ENCODE measurements at regions not wholly inside any gene's neighbourhood (a gene's known extent, or its start where the extent isn't known, plus 50 kb on each side); places are given as distances from the start of the nearest gene placed in this dataset.

DNA sequence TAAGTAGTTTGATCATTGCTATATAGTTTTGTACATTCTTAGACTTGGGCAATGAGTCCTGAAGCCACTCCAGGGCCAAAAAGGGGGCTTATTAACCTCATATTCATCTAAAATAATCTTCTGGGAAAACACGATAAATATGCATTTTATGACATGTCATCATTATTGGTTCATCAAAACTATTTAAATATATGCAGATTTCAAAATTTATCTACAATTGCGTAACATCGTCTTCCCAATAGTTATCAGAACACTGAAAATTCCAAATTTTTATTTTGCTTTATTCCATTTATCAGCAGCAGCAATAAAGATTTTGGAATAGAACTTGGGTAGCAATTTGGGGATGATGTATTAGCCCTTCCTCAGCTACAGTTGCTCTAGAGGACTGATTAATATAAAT lies 550.0 kb downstream of the IQCM start:
- 100% methylated on average over 3 of the region's 3 CpGs for WGBS
- Histone ChIP-seq H3K4me3 (ENCODE audit: low read length) (no peak overlapping the region), H3K36me3 (ENCODE audit: insufficient read depth, low read length) (no peaks in the 10 kb centered on the region), H3K9ac (ENCODE audit: low read depth, low read length) (no peak overlapping the region), H3K4me1 (ENCODE audit: insufficient read depth, low read length) (no peaks in the 10 kb centered on the region), H3K27me3 (ENCODE audit: insufficient read depth, low read length) (no peaks in the 10 kb centered on the region), H3K27ac (ENCODE audit: low read depth, low read length) (no peak overlapping the region), H3K9me3 (ENCODE audit: insufficient read depth, low read depth, low read length) (no peaks in the 10 kb centered on the region)

DNA sequence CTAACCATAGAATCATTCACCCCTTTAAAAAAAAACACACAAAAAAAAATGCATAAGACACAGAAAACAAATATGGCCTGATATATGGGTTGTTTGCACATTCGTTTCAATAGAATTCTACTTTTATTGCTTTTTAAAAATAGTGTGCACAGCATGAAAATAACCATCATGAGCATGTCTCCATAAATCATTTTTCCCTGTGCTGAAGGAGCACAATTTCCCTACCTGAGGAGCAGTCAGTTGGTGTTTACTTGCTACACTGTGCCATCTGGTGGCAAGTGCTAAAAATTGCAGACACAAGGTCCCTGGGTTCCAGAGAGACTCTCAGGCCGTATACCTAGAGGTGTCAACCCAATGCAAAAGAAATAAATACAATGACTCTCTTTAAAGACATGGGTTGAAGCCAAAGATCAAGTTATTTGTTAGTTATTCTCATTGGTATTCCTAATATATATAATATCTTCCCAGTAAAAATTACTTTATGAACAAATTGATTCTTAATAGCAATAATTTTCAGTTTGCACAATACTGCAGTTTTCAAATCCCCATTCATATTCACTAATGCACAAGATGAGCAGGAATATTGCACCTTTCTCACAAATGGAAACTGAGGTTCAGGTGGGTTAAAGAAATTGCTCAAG lies 551.4 kb downstream of the IQCM start:
- Histone ChIP-seq H3K4me1 (ENCODE audit: insufficient read depth, low read length) (no peaks in the 10 kb centered on the region), H3K27ac (ENCODE audit: low read depth, low read length) (no peak overlapping the region)
- 67% methylated on average over 1 of the region's 2 CpGs for WGBS

DNA sequence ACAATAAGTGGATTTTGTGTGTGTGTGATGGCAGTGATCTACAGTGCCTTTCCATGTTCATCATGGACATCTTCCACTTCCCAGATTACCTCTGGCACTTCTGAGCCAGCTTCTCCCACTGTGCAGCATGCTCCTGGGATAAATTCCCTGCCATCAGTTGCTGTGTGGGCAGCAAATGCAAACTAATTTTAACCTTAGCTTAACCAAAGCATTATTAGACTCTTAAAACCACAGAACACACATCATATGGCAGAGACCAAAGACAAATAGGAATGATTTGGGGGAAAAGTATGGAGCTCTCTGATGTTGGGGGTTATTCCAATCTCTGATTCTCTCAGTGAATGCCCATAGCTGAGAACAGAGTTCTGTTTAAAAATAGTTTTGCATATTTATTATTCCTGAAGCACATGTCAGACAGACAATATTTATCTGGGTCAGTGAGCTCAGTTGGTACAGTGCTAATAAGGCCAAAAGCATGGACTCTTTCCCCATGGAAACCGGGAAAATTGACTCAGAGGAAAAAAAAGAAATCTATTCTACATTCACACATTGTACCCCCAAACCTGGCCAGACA lies 567.4 kb downstream of the IQCM start:
- no peaks in the 10 kb centered on the region for H3K4me1 ChIP-seq (ENCODE audit: insufficient read depth, low read length)
- H3K4me3 ChIP-seq (ENCODE audit: low read length) = no peak overlapping the region
- H3K27ac ChIP-seq (ENCODE audit: low read depth, low read length) = no peak overlapping the region
- no peaks in the 10 kb centered on the region for H3K9me3 ChIP-seq (ENCODE audit: insufficient read depth, low read depth, low read length)
- 93% methylated on average over 1 of the region's 1 CpG for WGBS
- no peaks in the 10 kb centered on the region for H3K27me3 ChIP-seq (ENCODE audit: insufficient read depth, low read length)
- no peak overlapping the region for H3K9ac ChIP-seq (ENCODE audit: low read depth, low read length)
- no peaks in the 10 kb centered on the region for H3K36me3 ChIP-seq (ENCODE audit: insufficient read depth, low read length)

More for the DNA sequence above, 551.4 kb downstream of the IQCM start:
- H3K36me3 ChIP-seq (ENCODE audit: insufficient read depth, low read length) = no peaks in the 10 kb centered on the region
- no peak overlapping the region for H3K9ac ChIP-seq (ENCODE audit: low read depth, low read length)
- H3K27me3 ChIP-seq (ENCODE audit: insufficient read depth, low read length) = no peaks in the 10 kb centered on the region
- no peak overlapping the region for H3K4me3 ChIP-seq (ENCODE audit: low read length)
- H3K9me3 ChIP-seq (ENCODE audit: insufficient read depth, low read depth, low read length) = no peaks in the 10 kb centered on the region

DNA sequence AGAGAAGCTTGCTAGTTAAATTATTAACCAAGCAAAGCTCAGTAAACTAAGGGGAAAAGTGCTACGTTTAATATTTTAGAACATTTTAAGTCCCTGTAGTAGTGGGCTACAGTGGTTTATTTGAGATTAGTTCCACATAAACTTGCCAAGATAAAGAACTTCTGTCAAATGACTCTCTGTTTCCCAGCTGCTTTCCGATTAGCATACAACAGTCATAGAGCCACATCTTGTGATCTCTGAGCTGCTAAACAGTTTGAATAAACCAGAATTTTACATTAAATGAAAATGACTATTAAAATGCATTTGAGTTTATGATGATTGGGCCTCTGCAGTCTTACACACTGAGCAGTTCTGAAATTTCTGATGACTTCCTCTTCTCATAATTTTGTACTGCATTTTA lies 568.5 kb downstream of the IQCM start:
- no peaks in the 10 kb centered on the region for H3K36me3 ChIP-seq (ENCODE audit: insufficient read depth, low read length)
- no peak overlapping the region for H3K9ac ChIP-seq (ENCODE audit: low read depth, low read length)
- H3K4me1 ChIP-seq (ENCODE audit: insufficient read depth, low read length) = no peaks in the 10 kb centered on the region
- 92% methylated on average over 2 of the region's 2 CpGs for WGBS
- no peaks in the 10 kb centered on the region for H3K27me3 ChIP-seq (ENCODE audit: insufficient read depth, low read length)
- H3K27ac ChIP-seq (ENCODE audit: low read depth, low read length) = no peak overlapping the region
- H3K4me3 ChIP-seq (ENCODE audit: low read length) = no peak overlapping the region
- H3K9me3 ChIP-seq (ENCODE audit: insufficient read depth, low read depth, low read length) = no peaks in the 10 kb centered on the region

DNA sequence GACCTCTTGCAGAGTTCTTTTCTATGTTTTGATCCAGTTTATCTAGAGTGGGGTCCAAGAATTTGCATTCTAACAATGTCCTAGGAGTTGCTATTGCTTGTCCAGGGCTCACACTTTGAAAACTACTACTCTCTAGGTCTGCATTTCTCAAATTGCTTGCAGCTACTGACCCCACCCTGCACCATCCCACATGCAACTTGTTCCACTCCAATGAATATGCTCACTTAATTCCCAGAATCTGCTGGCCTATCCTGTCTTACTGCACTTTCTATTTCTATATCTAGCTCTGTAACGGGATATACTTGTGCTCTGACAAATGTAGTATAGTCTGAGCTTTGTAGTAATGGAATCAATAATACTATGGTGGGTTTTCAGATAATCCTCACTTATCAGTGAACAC lies 570.3 kb downstream of the IQCM start:
- Histone ChIP-seq H3K4me3 (ENCODE audit: low read length) (no peak overlapping the region), H3K27ac (ENCODE audit: low read depth, low read length) (no peak overlapping the region), H3K27me3 (ENCODE audit: insufficient read depth, low read length) (no peaks in the 10 kb centered on the region), H3K4me1 (ENCODE audit: insufficient read depth, low read length) (no peaks in the 10 kb centered on the region), H3K9ac (ENCODE audit: low read depth, low read length) (no peak overlapping the region), H3K36me3 (ENCODE audit: insufficient read depth, low read length) (no peaks in the 10 kb centered on the region), H3K9me3 (ENCODE audit: insufficient read depth, low read depth, low read length) (no peaks in the 10 kb centered on the region)
- WGBS = 78% methylated on average over 1 of the region's 1 CpG

DNA sequence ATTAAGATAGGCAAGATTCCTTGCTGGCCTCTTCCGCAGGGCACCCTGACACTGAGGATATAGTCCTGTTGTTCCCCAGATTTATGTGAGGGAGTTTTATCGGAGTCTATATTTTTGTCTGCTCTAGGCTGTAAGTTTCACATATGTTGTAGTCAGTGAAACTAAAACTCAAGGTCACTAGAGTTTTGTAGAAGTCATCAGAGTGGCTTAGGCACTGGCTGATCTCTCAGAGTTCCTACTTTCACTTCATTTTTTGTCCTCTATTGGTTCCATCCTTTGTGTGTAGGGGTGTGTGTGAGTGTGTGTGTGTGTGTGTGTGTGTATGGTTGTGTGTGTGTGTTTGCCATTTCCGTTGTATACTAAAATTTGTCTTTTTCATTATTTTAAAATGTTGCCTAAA lies 577.5 kb downstream of the IQCM start:
- Histone ChIP-seq H3K9me3 (ENCODE audit: insufficient read depth, low read depth, low read length) (no peaks in the 10 kb centered on the region), H3K27ac (ENCODE audit: low read depth, low read length) (no peak overlapping the region), H3K4me1 (ENCODE audit: insufficient read depth, low read length) (no peaks in the 10 kb centered on the region), H3K4me3 (ENCODE audit: low read length) (no peak overlapping the region), H3K9ac (ENCODE audit: low read depth, low read length) (no peak overlapping the region), H3K36me3 (ENCODE audit: insufficient read depth, low read length) (no peaks in the 10 kb centered on the region), H3K27me3 (ENCODE audit: insufficient read depth, low read length) (no peaks in the 10 kb centered on the region)
- 84% methylated on average over 3 of the region's 3 CpGs for WGBS

DNA sequence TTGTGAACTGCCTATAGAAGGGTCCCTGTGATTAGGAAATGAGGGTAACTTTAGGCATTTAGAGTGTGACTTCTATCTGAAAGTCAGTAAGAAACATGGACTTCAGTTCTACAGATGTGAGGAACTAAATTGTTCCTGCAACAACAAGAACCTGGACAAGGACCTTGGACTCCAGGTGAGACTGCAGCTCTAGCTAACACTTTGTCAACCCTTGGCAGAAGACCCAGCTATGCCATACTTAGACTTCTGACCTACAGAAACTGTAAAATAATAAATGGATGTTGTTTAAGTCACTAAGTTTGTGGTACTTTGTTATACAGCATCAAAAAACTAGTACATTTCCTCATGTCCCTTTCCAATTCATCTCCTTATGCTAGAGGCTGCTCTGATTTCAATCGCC lies 580.8 kb downstream of the IQCM start:
- 100% methylated on average over 1 of the region's 1 CpG for WGBS
- Histone ChIP-seq H3K27me3 (ENCODE audit: insufficient read depth, low read length) (no peaks in the 10 kb centered on the region), H3K9me3 (ENCODE audit: insufficient read depth, low read depth, low read length) (no peaks in the 10 kb centered on the region), H3K4me1 (ENCODE audit: insufficient read depth, low read length) (no peaks in the 10 kb centered on the region), H3K4me3 (ENCODE audit: low read length) (no peak overlapping the region), H3K27ac (ENCODE audit: low read depth, low read length) (no peak overlapping the region), H3K36me3 (ENCODE audit: insufficient read depth, low read length) (no peaks in the 10 kb centered on the region), H3K9ac (ENCODE audit: low read depth, low read length) (no peak overlapping the region)

DNA sequence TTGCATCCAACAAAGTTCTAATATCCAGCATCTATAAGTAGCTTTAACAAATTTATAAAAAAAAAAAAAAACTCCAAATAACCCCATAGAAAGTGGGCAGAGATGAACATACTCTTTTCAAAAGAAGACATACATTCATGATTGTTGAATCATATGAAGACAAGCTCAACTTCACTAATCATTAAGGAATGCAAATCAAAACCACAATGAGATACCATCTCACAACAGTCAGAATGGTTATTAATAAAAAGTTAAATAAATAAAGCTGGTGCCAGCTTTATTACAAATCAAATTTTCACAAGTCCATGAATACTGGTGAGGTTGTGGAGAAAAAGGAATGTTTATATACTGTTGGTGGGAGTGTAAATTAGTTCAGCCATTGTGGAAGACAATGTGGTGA lies 592.0 kb downstream of the IQCM start:
- Histone ChIP-seq H3K4me1 (ENCODE audit: insufficient read depth, low read length) (no peaks in the 10 kb centered on the region), H3K27ac (ENCODE audit: low read depth, low read length) (no peak overlapping the region), H3K9me3 (ENCODE audit: insufficient read depth, low read depth, low read length) (peaks cover 14% of the 10 kb centered on the region), H3K9ac (ENCODE audit: low read depth, low read length) (no peak overlapping the region), H3K4me3 (ENCODE audit: low read length) (no peak overlapping the region), H3K36me3 (ENCODE audit: insufficient read depth, low read length) (no peaks in the 10 kb centered on the region), H3K27me3 (ENCODE audit: insufficient read depth, low read length) (no peaks in the 10 kb centered on the region)

DNA sequence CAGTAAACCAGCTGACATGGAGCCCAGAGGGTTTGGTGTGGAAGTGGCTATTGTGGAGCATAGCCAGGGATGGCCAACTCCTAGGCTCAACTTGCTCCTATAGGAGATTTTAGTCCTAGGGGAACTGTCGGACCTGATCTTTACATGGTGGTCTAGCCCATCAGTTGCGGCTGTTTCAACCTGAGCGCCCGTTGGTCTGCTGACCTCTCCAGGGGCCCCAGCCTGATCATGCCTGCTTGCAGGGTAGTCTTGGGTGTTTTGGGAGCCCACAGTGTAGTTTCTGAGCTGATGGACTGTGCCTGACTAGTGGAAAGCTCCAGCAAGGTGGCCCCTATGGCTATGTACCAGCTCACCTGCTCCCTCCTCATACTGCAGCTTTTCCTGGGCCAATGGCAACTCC lies 597.0 kb downstream of the IQCM start:
- WGBS = 98% methylated on average over 4 of the region's 4 CpGs
- Histone ChIP-seq H3K9ac (ENCODE audit: low read depth, low read length) (no peak overlapping the region), H3K4me1 (ENCODE audit: insufficient read depth, low read length) (no peaks in the 10 kb centered on the region), H3K36me3 (ENCODE audit: insufficient read depth, low read length) (no peaks in the 10 kb centered on the region), H3K27me3 (ENCODE audit: insufficient read depth, low read length) (no peaks in the 10 kb centered on the region), H3K9me3 (ENCODE audit: insufficient read depth, low read depth, low read length) (peaks cover 11% of the 10 kb centered on the region), H3K4me3 (ENCODE audit: low read length) (no peak overlapping the region), H3K27ac (ENCODE audit: low read depth, low read length) (no peak overlapping the region)

DNA sequence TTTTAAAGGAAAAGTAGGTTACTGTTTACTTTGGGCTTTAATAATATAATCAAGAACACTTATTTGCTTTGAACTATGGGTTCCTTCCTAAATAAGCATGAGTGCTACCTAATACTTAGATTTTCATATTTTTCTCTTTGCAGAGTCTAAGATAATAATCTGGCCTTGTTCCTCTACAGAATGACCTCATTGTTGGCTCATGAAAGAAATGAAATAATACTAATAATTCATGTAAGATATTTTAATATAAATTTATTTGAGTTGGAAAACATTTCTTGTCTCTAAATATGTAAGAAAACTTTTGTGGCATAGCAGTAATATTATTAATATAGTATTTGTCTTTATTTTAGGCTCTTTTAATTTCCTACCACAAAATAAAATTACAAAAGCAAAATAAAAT lies 601.3 kb downstream of the IQCM start:
- Histone ChIP-seq H3K27me3 (ENCODE audit: insufficient read depth, low read length) (no peaks in the 10 kb centered on the region), H3K27ac (ENCODE audit: low read depth, low read length) (no peak overlapping the region), H3K36me3 (ENCODE audit: insufficient read depth, low read length) (no peaks in the 10 kb centered on the region), H3K4me1 (ENCODE audit: insufficient read depth, low read length) (no peaks in the 10 kb centered on the region), H3K9ac (ENCODE audit: low read depth, low read length) (no peak overlapping the region), H3K4me3 (ENCODE audit: low read length) (no peak overlapping the region), H3K9me3 (ENCODE audit: insufficient read depth, low read depth, low read length) (0 out of 2 replicates have a peak, but pooled peaks cover 3% of the 10 kb centered on the region)

DNA sequence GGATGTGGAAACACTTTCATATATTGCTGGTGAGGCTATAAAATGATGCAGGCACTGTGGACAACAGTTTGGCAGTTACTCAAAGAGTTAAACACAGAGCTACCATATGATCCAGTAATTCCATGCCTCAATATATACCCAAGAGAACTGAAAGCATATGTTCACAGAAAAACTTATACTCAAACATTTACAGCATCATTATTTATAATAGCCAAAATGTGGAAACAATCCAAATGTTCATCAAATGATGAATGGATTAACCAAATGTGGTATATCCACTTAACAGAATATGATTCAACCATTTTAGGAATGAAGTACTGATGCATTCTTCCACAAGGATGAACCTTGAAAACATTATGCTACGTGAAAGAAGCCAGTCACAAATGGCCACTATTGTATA lies 603.8 kb downstream of the IQCM start:
- no peak overlapping the region for H3K4me3 ChIP-seq (ENCODE audit: low read length)
- no peak overlapping the region for H3K27ac ChIP-seq (ENCODE audit: low read depth, low read length)
- H3K36me3 ChIP-seq (ENCODE audit: insufficient read depth, low read length) = no peaks in the 10 kb centered on the region
- H3K9me3 ChIP-seq (ENCODE audit: insufficient read depth, low read depth, low read length) = no peaks in the 10 kb centered on the region
- no peak overlapping the region for H3K9ac ChIP-seq (ENCODE audit: low read depth, low read length)
- no peaks in the 10 kb centered on the region for H3K4me1 ChIP-seq (ENCODE audit: insufficient read depth, low read length)
- WGBS = no CpG with 5 or more reads among the region's 1 CpG
- no peaks in the 10 kb centered on the region for H3K27me3 ChIP-seq (ENCODE audit: insufficient read depth, low read length)
